NCI-H345 treated with DMSO at 0.1 percent for 48 hours (cell line): ENCODE measurements at regions not wholly inside any gene's neighbourhood (a gene's known extent, or its start where the extent isn't known, plus 50 kb on each side); places are given as distances from the start of the nearest gene placed in this dataset.

Experiments used
- DNase-seq: peaks from one replicate; lab custom pipeline; 2025; ENCODE audit not compliant: unreplicated experiment; lab: John Stamatoyannopoulos, UW

DNA sequence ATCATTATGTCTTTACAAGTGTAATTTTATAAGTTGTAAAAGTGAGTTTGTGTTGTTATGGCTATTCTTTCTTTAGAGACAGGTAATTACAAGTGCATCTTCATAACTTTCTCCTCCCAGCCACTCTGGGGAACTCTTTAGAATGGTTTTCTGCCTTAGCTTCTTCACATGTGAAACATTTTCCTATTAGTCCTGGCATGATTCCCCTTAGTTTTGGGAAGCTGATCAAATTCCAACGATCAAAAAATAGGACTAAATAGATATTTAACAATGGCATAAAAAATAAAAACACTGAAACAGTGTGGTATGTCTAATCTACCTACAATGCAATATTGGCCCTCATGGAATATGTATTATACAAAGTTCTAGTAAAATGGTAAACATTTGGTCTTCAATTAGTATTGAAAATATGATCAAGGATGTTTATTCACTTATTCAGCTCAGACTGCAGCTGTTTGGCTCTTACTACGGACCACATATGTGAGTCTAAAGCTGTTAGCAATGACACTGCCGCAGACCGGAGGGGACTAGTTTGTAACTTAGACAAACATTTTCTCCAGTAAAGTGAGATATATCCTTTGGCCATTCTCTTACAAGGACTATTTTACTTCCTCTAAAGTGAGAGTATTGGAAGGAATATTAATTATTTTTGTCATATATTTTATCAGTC is 890.8 kb upstream of the USP15 start:
- no peak for DNase-seq

DNA sequence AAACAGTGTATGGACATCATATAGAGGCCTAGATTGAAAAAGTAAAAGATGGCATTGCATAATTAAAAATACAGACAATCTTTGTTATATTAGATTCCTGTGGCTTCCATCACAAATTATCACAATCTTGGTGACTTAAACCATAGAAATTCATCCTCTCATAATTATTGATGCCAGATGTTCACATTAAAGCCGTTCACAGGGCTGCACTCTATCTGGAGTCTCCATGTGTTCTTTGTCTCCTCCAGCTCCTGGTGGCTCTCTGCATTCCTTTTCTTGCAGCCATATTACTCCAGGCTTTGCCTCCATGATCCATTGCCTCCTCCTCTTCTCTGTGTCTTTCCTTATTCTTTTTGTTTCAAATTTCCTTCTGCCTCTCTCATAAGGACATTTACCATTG is 875.7 kb upstream of the USP15 start:
- no peak for DNase-seq

DNA sequence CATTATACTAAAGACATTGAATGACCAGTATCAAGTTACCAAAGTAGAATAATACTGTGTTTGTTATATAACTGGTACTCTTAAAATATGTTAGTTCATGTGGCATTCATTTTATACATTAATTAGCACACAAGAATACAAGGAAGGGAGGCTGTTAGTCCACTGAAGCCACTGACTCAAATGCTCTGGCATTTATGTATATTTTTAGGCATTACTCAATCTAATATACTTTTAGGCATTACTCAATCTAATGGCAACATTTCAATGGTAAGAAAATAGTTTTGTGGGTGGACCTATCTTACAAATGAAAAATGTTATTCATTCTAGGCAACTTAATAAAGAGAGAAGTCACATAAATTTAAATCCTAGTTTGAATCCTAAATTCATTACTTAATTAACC is 874.4 kb upstream of the USP15 start:
- DNase-seq, result no peak

DNA sequence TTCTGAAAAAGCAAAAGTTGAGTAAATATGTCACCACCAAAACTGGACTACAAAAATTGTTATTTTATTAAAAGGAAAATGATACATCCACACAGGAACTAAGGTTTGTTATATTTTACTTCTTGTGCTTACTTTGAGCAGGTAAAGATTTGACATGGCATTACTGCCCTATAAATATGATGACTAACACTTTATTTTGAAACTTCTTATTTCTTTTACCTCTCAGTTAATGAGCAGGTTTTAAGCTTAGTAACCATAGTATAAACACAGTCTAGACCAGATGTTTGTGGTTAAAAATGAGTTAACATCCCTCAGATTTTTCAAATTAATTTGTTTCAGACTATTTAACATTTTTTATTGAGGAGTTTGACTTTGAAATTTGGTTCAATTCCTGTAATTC is 862.5 kb upstream of the USP15 start:
- no peak for DNase-seq

DNA sequence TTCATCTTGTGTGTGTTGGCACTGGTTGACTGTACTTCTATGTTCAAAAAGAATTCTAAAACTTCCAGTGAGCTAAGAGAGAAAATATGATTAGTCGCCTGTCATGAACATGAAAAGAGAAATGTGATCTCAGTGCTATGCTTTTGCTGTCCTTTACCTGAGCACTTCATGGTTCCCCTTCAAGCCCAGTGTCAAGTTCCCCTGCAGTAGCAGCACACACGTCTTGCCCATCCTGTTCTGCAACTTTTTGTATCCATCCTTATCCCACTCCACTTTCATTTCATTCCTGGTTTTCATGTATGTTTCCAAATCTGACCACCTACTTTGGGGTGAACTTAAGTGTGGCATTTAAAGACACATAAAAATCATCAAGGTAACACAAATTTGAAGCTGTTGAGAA is 848.0 kb upstream of the USP15 start:
- no peak for DNase-seq

DNA sequence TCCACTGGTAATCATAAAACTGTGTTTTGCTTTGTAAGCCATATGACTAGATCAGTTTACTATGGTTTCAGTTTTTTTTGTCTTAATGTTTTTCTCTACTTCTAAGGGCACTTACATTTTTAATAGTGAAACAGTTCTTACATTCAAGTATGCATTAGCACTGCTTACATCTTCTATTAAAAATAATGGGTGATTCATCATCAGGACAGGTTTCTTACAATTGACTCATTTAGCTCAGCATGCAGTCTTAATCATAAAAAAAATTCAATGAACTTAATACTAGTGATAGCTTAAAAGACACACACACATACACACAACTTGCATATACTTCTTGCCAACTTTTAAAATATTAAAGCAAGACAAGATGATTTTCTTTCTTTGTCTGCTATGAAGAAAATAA is 845.7 kb upstream of the USP15 start:
- DNase-seq, result no peak

DNA sequence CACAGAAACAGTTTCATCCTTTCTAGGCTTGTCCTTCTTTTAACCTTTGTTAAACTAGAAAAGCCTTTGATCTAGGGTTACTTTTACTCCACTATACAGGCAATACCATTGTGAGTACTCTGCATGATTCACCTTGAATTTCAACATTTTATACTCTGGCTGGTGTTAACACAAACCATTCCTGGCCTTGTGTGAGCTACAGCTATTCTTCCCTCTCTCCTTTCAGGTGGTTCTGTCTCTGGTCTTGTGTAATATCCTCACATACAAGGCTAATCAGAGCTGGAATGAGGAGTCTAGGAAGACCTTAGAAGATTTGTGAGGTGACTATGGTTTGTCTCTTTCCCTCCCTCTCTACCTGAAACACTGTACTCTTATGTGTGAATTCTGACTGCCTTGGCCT is 837.4 kb upstream of the USP15 start:
- no peak for DNase-seq

DNA sequence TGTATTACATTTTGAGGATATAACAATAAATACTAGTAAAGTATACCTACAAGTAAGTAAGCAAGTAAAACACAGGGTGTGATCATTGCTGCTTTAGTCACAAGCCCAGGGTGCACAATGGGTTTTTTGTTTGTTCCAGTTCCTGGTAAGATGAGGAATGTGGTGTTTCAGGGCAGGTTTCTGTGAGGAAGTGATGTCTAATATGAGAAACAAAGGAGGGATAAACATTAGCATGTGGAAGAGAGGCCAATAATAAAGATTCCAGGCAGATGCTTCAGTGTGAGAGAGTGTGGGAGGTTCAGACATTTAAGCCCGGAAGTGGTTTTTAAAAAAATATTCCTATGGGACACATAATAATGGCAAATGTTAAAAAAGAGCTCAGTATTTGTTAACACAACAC is 808.1 kb upstream of the USP15 start:
- DNase-seq, result no peak

DNA sequence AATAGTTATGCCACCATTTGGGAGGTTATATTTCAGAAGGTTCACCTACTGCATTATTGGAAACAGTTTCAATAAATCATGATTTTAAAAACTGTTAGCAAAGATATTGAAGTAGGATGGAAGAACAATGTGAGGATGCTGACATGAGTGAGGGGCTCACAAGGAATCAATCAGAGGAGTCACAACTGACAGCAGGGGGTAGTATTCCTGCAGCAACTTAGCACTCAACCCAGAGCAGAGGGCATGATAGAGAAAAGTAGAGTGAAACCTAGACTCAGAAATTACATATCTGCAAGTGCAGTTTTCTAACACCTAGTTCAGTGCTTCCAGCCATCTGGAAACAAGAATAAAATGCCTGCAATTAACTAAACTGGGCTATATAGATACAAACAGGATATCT is 772.5 kb upstream of the USP15 start:
- DNase-seq, result no peak

DNA sequence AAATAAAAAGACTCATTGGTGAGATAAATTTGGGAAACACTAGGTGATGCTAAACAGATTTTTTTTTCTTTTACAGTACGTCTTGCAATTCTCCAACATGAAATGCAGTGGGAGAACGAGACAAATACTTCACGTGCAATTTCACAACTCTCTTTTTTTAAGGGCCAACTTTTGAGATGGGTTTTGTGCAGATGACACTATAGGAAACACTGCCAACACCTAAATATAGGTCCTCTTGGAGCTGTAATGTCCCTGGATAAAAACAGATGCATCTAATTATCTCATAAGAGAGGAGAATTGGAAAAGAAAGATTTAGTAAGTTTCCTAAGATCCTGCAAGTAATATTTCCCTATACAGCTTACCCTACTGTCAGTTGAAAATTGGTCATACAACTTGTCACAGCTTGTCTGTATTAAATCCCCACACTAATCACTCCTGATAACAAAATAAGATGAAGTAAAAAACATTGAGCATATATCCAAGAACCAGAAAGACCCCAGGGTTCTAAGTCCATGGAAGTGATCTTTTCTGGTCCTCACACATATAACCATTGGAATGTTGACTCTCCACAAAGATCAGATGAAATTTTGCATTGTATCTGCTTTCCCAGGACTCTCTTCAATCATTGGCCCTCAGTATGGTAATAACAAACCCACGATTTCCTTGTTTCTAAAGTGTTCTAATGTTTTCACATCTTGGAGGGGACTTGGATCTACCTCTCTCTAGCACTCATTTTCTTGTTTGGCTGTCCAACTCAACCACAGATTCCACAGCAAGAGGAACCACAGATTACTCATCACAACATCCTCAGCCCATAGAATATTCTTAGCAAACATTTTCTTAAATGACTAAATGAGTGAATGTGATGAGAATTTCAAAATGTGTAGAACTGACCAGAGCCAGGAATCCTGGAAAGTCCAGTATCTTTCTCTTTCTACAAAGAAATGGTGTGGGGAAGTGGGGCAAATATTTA is 769.4 kb upstream of the USP15 start:
- DNase-seq, result no peak

DNA sequence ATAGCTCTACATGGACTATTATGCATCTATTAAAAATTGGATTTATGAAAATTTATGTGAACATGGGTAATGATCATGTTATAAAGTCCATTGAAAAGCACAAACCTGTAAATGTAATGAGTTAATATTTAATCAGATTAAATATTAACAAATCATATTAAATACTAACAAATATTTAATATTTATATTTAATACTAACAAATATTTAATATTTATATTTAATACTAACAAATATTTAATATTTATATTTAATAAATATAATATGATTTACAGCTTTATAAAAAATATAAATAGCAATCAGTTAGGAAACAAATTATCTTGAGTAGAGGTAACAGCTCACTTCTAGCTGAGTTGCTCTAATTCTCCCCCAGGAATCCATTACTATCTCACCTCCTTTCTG is 758.0 kb upstream of the USP15 start:
- no peak for DNase-seq

DNA sequence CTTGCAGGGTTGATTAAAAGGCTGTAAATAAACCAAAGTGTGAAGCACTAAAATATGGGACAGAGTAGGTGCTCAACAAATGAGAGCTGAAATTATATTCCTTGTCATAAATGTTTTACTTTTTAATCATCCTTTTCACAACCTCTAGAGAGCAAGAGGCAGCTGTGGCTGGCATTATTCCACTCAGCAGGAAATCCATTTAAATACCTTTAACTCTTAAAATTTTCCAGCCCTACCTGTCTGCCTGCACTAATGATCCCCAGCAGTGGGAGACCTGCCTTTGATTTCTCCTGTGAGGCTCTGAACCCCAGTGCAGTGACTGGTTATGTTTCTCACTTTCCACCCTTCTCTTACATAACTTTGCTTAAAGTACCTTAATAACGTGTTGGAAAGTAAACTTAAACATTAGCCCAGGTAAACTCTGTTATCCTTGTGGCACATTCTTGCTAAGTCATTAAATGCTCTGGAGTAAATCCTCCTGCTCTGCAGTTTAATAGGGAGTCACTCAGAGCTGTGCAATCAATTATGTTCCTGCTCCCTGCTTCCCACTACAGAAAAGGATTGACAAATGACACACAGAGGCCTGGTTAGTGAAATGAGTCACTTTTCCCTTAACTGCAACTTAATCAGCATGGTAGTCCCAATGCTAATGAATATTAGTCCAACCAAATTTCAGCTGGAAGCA is 755.7 kb upstream of the USP15 start:
- no peak for DNase-seq

DNA sequence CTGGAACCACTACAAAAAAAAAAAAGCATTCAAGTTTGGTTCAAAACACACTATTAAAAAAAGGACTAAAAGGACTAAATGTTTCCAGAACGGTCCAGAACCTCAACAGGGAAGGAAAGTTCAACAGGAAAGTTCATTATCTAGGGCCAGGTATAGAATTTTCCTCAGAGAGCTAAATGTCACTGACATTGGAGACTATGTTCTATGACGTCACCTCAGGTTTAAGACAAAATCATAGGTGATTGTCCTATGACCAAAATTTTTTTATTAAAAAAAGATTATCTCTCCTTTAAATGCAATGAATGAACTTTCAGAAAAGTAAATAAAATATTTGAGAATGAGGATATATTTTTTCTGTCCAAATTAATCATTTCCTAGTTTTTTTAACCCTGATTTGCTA is 746.7 kb upstream of the USP15 start:
- no peak for DNase-seq

DNA sequence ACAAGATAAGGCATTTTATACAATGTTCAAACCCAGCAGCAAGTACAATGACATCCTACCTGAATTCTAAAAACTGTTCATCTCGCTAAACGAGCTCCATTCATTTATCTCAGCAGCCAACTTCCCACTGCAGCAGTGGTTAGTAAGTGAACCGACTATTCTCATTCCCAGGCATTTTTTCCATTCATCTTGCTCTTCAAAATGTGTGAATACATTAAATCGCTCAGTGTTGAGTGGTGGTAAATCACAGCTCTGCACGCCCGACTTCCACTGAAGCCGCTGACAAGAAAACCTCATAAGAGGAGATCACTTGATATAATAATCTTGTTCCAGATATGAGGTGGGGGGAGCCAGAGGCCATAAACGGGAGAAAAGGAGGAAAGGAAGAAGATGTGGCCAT is 746.2 kb upstream of the USP15 start:
- no peak for DNase-seq

DNA sequence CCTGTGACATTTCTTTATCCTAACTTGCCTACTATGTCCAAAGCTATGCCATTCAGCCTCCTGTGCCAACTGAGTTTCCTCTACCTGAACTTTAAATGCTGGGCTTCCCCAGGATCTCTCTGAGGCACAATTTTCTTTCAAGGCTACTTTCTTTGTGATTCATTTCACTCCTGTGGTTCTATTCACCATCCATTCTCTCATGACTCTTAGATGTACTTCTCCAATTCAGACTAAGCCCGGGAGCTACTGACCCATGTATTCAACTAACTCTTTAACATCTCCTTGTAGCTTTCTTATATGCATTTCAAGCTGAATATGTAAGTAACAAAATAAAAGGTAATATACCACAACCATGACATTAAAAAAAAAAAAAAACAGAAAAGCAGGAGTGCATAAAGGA is 738.9 kb upstream of the USP15 start:
- DNase-seq, result no peak

DNA sequence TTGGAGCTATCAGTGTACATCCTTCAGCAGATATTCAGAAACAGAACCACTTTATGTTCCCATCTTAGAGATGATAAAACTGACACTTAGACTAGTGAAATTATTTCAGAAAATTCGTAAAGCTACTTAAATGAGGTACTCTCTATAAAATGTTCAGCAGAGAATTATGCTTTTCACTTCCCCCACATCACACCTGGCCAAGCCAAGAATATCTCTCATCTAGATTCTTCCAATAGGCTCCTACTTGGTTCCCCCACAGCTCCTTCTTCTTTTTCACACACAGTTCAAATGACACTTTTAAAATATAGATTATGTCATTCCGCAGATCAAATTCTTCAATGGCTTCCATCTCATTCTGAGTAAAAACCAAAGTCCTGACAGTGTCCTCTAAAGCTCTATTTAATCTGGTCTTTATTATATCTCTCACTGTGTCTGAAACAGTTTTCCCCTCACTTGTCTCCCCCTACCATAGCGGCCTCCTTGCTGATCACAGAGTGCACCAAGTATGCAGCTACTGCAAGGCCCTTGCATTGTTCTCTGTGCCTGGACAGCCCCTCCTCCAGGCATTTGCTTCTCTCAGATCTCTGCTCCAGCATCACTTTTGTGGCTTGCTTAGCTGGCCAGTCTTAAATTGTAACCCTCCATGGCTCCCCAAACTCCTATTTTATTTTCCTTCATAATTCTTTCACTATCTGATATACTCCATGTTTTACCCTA is 736.8 kb upstream of the USP15 start:
- no peak for DNase-seq

DNA sequence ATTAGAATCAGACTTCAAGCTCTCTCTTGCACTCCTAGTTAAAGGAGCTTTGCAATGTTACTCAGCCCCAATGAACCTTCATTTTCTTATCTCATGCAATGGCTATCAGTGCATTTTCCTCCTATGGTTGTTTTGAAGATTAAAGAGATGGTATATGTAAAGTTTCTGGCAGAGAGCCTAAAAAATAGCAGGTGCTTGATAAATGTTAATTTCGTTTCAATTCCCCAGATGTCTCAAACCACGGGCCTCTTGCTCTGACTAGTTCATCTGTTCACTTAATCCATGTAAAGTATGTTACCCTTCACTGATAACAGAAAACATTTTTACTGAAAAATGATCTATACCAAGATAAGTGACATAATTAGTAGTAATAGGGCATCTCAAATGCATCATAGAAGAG is 735.4 kb upstream of the USP15 start:
- DNase-seq, result no peak

DNA sequence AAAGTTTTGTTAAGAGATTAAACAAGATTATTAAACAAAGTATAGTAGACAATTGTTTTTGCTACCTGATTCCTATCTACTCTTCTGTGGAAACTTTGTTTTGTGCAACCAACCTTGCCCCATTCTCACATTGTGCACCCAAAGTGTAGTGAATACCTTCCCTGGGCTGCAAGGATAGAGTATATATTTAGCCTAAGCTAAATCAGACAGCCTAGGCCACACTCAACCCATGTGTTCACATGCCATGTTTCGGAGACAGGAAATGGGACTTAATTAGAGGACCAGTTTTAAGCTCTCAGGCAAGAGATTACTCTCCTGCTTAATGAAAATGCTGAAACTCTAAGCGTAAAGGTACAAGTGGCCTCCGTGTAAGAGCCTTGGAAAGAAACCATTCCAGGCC is 734.9 kb upstream of the USP15 start:
- no peak for DNase-seq

DNA sequence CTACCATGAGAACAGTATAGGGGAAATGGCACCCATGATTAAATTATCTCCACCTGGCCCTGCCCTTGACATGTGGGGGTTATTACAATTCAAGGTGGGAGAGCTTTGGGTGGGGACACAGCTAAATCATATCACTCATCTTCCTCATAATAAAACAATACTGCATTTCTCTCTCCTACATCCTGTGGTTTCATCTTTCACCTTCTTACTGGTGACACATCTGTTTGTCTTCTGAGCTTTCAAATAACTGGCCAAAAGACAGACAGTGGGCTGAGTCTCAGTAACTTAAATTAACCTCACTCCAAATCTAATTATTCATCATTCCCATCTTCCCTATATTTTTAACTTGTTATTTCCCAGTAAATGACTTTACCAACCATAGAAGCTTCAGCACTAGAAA is 729.7 kb upstream of the USP15 start:
- DNase-seq, result no peak

DNA sequence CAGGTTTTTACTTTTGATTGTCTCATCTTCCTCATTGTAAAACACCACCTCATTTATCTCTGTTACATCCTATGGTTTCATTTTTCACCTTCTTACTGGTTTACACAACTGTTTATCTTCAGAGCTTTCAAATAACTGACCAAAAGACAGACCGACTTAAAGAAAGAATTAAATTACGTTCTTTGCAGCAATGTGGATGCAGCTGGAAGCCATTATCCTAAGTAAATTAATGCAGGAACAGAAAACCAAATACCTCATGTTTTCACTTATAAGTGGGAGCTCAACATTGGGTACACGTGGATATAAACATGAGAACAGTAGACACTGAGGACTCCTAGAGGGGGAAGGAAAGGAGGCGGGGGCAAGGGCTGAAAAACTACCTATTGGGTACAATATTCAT is 729.0 kb upstream of the USP15 start:
- no peak for DNase-seq

DNA sequence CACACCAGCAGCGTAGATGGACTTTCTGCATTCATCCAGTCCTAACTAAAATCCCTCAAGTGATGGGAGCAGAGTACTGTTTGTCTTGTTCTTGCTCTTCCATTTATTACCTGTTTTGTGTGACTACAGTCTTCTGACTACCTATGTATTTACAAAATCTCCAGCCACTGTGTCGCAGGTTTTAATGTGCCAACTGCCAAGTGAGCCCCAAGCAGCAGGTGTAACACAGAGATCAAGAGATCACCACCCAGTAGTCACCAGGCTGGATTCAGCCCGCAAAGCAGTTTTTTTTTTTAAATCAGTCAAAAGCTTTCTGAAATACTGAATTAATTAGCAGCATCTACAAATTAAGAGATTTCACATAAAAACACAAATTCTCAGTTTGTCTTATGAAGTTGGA is 724.1 kb upstream of the USP15 start:
- no peak for DNase-seq
